CD4-positive, alpha-beta T cell (primary cell): ENCODE measurements at regions not wholly inside any gene's neighbourhood (a gene's known extent, or its start where the extent isn't known, plus 50 kb on each side); places are given as distances from the start of the nearest gene placed in this dataset.

Experiments
- ATAC-seq: fragments of 200-7000 bp; cut with Tn5 transposase; one replicate; pipeline ENCODE4 v1.10.0; 2022; ENCODE audit warnings: mild to moderate bottlenecking; ENCODE audit not compliant: poor library complexity
- CTCF ChIA-PET: fragments of 350-600 bp; sonication (Branson Sonifier 250); formaldehyde crosslinking; loops from one replicate; lab custom pipeline; 2021; ENCODE audit warnings: antibody characterized with exemption, inconsistent platforms; lab: Charles Lee
- POLR2A ChIA-PET: fragments of 350-600 bp; sonication (Branson Sonifier 250); formaldehyde crosslinking; loops from one replicate; lab custom pipeline; 2021; ENCODE audit warnings: antibody characterized with exemption, inconsistent platforms; lab: Charles Lee
- DNase-seq, 14 experiments: peaks; one replicate each; pipeline ENCODE4 v3.0.0-alpha.2; 2013 to 2020; ENCODE audit warnings: mixed read lengths in 2 of 14
- H3K27ac ChIP-seq, 2 donors: one replicate each; pipeline versions ENCODE4 v1.5.1 to v1.7.0; 2013; ENCODE audit warnings: low read length in 2 of 2, low read depth in 1 of 2, mild to moderate bottlenecking in 1 of 2
- H3K27me3 ChIP-seq, 2 experiments: 1 replicate in 1 of 2; 2 replicates in 1 of 2; pipeline versions ENCODE4 v1.6.1 to v1.7.0; 2013; ENCODE audit warnings: low read length in 2 of 2, control low read depth in 1 of 2, mild to moderate bottlenecking in 1 of 2, moderate library complexity in 1 of 2; ENCODE audit not compliant: insufficient read depth in 2 of 2, control insufficient read depth in 1 of 2
- H3K36me3 ChIP-seq: one replicate; pipeline ENCODE4 v1.6.1; 2013; ENCODE audit warnings: low read length, control low read depth; ENCODE audit not compliant: insufficient read depth
- H3K4me1 ChIP-seq: one replicate; pipeline ENCODE4 v1.6.1; 2013; ENCODE audit warnings: low read length, control low read depth; ENCODE audit not compliant: insufficient read depth
- H3K4me3 ChIP-seq: one replicate; pipeline ENCODE4 v1.5.1; 2013; ENCODE audit warnings: mild to moderate bottlenecking, low read length, moderate library complexity
- H3K9me3 ChIP-seq, 2 experiments: 1 replicate in 1 of 2; 2 replicates in 1 of 2; pipeline versions ENCODE4 v1.6.1 to v1.7.0; 2013; ENCODE audit warnings: low read length in 2 of 2, mild to moderate bottlenecking in 2 of 2, control low read depth in 1 of 2, moderate library complexity in 1 of 2; ENCODE audit not compliant: control insufficient read depth in 1 of 2, insufficient read depth in 1 of 2
- H3K27ac Mint-ChIP-seq: one replicate; pipeline ENCODE4 v1.8.0; 2020; ENCODE audit warnings: mixed read lengths
- H3K27me3 Mint-ChIP-seq: one replicate; pipeline ENCODE4 v1.8.0; 2021; ENCODE audit warnings: mixed read lengths
- H3K36me3 Mint-ChIP-seq: one replicate; pipeline ENCODE4 v1.8.0; 2021; ENCODE audit warnings: low read depth, mixed read lengths
- H3K4me1 Mint-ChIP-seq: one replicate; pipeline ENCODE4 v1.8.0; 2021; ENCODE audit warnings: low read depth, mixed read lengths
- H3K4me3 Mint-ChIP-seq: one replicate; pipeline ENCODE4 v1.8.0; 2020; ENCODE audit warnings: mild to moderate bottlenecking, mixed read lengths
- H3K9me3 Mint-ChIP-seq: one replicate; pipeline ENCODE4 v1.8.0; 2020; ENCODE audit warnings: mixed read lengths
- CTCF ChIP-seq: fragments of 200-600 bp; IDR thresholded peaks from one replicate; pipeline ENCODE4 v1.8.0; 2022; ENCODE audit warnings: antibody characterized with exemption, mild to moderate bottlenecking
- intact Hi-C, 2 experiments: fragments of 100-400 bp; cut with DNase I in 1 of 2; cut with micrococcal nuclease in 1 of 2; formaldehyde crosslinking; loops; one replicate each; pipeline versions ENCODE4 v1.15.1 to v1.9.0; 2023 to 2025; cut with DNase I, micrococcal nuclease

GRCh38 chr7:134376693-134377092 is 60.0 kb upstream of the SLC35B4 start:
- CTCF ChIA-PET, result no interaction called here
- H3K27ac ChIP-seq, result no peak overlapping the region
- no peak for TF ChIP-seq CTCF
- no peaks in the 10 kb centered on the region for H3K36me3 Mint-ChIP-seq
- H3K4me1 ChIP-seq, result no peaks in the 10 kb centered on the region
- peaks cover 16% of the 10 kb centered on the region for H3K27me3 Mint-ChIP-seq
- no peaks in the 10 kb centered on the region for H3K9me3 Mint-ChIP-seq
- H3K9me3 ChIP-seq, result no peaks in the 10 kb centered on the region
- POLR2A ChIA-PET, result no interaction called here
- peaks cover 4 to 10% of the 10 kb centered on the region in 2 experiments for H3K27me3 ChIP-seq
- no peaks in the 10 kb centered on the region for H3K4me1 Mint-ChIP-seq
- no peak overlapping the region for H3K4me3 ChIP-seq
- DNase-seq (no peak), ATAC-seq (no peak)
- no peaks in the 10 kb centered on the region for H3K36me3 ChIP-seq
- intact Hi-C loops, result no loop called here
- H3K4me3 Mint-ChIP-seq, result no peak overlapping the region
- H3K27ac Mint-ChIP-seq, result no peak overlapping the region

GRCh38 chr7:134375206-134375605 is 58.5 kb upstream of the SLC35B4 start:
- Mint-ChIP-seq H3K27me3 (peaks cover 21% of the 10 kb centered on the region), H3K27ac (no peak overlapping the region), H3K4me3 (no peak overlapping the region), H3K36me3 (no peaks in the 10 kb centered on the region), H3K9me3 (no peaks in the 10 kb centered on the region), H3K4me1 (no peaks in the 10 kb centered on the region)
- intact Hi-C loops, result no loop called here
- TF ChIP-seq CTCF, result no peak
- H3K9me3 ChIP-seq, result no peaks in the 10 kb centered on the region
- no peak for DNase-seq
- POLR2A ChIA-PET, result no interaction called here
- no peak overlapping the region for H3K4me3 ChIP-seq
- no peaks in the 10 kb centered on the region for H3K4me1 ChIP-seq
- H3K27ac ChIP-seq, result no peak overlapping the region
- no peaks in the 10 kb centered on the region for H3K36me3 ChIP-seq
- CTCF ChIA-PET, result no interaction called here
- H3K27me3 ChIP-seq, result peaks cover 4 to 15% of the 10 kb centered on the region in 2 experiments
- no peak for ATAC-seq

GRCh38 chr7:134374791-134375190 is 58.1 kb upstream of the SLC35B4 start:
- ATAC-seq, result no peak
- Histone ChIP-seq H3K4me1 (no peaks in the 10 kb centered on the region), H3K27ac (no peak overlapping the region), H3K4me3 (no peak overlapping the region), H3K36me3 (no peaks in the 10 kb centered on the region), H3K27me3 (peaks cover 5 to 15% of the 10 kb centered on the region in 2 experiments), H3K9me3 (no peaks in the 10 kb centered on the region)
- Mint-ChIP-seq H3K27me3 (peaks cover 25% of the 10 kb centered on the region), H3K27ac (no peak overlapping the region), H3K9me3 (no peaks in the 10 kb centered on the region), H3K4me3 (no peak overlapping the region), H3K4me1 (no peaks in the 10 kb centered on the region), H3K36me3 (no peaks in the 10 kb centered on the region)
- ChIA-PET CTCF (interaction anchor here (0.5 kb wide), 1 partner anchor 1932 kb away, joined by 4 read pairs; no protein-coding TSS in a partner anchor), POLR2A (no interaction called here)
- TF ChIP-seq CTCF, result no peak
- DNase-seq, result no peak
- intact Hi-C loops, result no loop called here
